Spleen (tissue), 7 donors: ENCODE measurements at regions not wholly inside any gene's neighbourhood (a gene's known extent, or its start where the extent isn't known, plus 50 kb on each side); places are given as distances from the start of the nearest gene placed in this dataset.

Source experiments
- POLR2A ChIP-seq, 3 donors: fragments of 450-650 bp; IDR thresholded peaks; one replicate each; pipeline ENCODE4 v1.5.1; 2017; ENCODE audit warnings: antibody characterized with exemption in 3 of 3, mild to moderate bottlenecking in 1 of 3
- POLR2AphosphoS5 ChIP-seq, 3 donors: sonication (generic); formaldehyde crosslinking; IDR thresholded peaks; one replicate each; pipeline ENCODE4 v1.5.1; 2017; ENCODE audit warnings: antibody characterized with exemption in 3 of 3
- TF ChIP-seq, protein P1 (sequence below), 11 experiments: fragments of 200-600 bp in 7 of 11; fragments of 450-650 bp in 4 of 11; sonication (generic) in 4 of 11; IDR thresholded peaks in 8 of 11; conservative IDR thresholded peaks in 3 of 11; 1 replicate in 7 of 11; 2 replicates in 4 of 11; pipeline versions ENCODE4 v1.4.0 to v1.8.0; 2016 to 2021; ENCODE audit warnings: antibody characterized with exemption in 11 of 11, inconsistent platforms in 4 of 11, mild to moderate bottlenecking in 1 of 11
- donor health status: DM: no; HTN: no; CAD: no; lungs with moderate emphysema.
- donor health status: DM: no; HTN: no; CAD: no.
- donor health status: DM: no; HTN: no; CAD: no.

DNA sequence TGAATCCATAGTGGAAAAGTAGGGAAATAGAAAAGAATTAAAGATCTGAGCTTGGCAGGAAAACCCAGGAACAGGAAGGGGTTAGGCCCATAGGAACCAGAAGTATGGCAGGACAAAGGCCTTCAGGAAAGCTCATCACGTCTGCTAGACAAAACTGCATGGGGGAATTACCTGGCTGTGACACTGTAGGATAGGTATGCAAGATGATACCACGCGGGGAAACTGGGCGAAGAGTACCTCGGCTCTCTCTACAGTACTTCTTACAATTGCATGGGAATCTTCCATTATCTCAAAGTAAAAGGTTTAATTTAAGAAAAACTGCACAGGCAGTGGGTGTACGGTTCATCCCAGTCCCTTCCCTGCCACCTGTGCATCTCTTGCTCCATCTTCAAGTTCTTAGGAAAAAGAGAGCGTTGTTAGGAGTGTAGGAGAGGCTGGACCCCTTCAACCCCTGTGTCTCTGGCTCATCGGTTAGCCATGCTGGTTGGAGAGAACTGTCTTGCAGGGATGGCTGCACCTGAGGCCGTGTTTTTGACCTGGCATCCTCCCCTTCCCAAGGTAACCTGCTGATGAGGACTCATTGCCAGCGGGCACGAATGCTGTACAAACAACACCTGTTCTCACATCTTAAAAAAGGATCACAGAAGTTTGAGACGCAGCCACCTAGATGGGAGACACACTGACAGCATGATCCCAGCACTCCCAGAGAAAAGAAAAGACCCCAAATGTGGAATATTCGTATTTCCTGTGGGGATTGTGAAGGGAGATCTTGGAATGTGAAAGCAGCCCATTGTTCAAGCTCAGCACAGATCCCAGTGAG is 120.5 kb upstream of the COPS8 start:
- TF ChIP-seq, protein P1, sequence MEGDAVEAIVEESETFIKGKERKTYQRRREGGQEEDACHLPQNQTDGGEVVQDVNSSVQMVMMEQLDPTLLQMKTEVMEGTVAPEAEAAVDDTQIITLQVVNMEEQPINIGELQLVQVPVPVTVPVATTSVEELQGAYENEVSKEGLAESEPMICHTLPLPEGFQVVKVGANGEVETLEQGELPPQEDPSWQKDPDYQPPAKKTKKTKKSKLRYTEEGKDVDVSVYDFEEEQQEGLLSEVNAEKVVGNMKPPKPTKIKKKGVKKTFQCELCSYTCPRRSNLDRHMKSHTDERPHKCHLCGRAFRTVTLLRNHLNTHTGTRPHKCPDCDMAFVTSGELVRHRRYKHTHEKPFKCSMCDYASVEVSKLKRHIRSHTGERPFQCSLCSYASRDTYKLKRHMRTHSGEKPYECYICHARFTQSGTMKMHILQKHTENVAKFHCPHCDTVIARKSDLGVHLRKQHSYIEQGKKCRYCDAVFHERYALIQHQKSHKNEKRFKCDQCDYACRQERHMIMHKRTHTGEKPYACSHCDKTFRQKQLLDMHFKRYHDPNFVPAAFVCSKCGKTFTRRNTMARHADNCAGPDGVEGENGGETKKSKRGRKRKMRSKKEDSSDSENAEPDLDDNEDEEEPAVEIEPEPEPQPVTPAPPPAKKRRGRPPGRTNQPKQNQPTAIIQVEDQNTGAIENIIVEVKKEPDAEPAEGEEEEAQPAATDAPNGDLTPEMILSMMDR (IDR thresholded peaks at IDR 0.05 in 8 of 11, conservative IDR thresholded peaks at IDR 0.05 in 3 of 11): no peak
- TF ChIP-seq POLR2AphosphoS5 (IDR thresholded peaks at IDR 0.05) (no peak), POLR2A (IDR thresholded peaks at IDR 0.05) (no peak)
